HG03196 (cell line): ENCODE measurements at regions not wholly inside any gene's neighbourhood (a gene's known extent, or its start where the extent isn't known, plus 50 kb on each side); places are given as distances from the start of the nearest gene placed in this dataset.

ENCODE experiments used
- ATAC-seq: cut with Tn5 transposase; IDR thresholded peaks from one replicate; pipeline ENCODE4 v1.9.1; 2021; ENCODE audit not compliant: unreplicated experiment

- ATAC-seq = no peak
Measured at GRCh38 chr4:166259081-166259480, 386.0 kb downstream of the TLL1 start.

- ATAC-seq = no peak
Measured at GRCh38 chr4:166274136-166274761, 401.2 kb downstream of the TLL1 start.

- no peak for ATAC-seq
Measured at GRCh38 chr4:166274775-166275174, 401.7 kb downstream of the TLL1 start.

- ATAC-seq = no peak
Measured at GRCh38 chr4:166277401-166277800, 404.4 kb downstream of the TLL1 start.

- no peak for ATAC-seq
Measured at GRCh38 chr4:166277853-166278252, 404.8 kb downstream of the TLL1 start.

GRCh38 chr4:166279261-166279660 lies 406.2 kb downstream of the TLL1 start:
- ATAC-seq = no peak

GRCh38 chr4:166280642-166281041 lies 407.6 kb downstream of the TLL1 start:
- no peak for ATAC-seq

GRCh38 chr4:166282081-166282770 lies 409.2 kb downstream of the TLL1 start:
- no peak for ATAC-seq

GRCh38 chr4:166284221-166284620 lies 411.2 kb downstream of the TLL1 start:
- ATAC-seq = no peak

GRCh38 chr4:166290426-166290825 lies 417.4 kb downstream of the TLL1 start:
- no peak for ATAC-seq

- ATAC-seq = no peak
Measured at GRCh38 chr4:166293556-166293955, 420.5 kb downstream of the TLL1 start.

GRCh38 chr4:166301266-166301665 lies 428.2 kb downstream of the TLL1 start:
- no peak for ATAC-seq

- ATAC-seq = no peak
Measured at GRCh38 chr4:166308647-166309046, 435.6 kb downstream of the TLL1 start.

- no peak for ATAC-seq
Measured at GRCh38 chr4:166309286-166309685, 436.2 kb downstream of the TLL1 start.

- no peak for ATAC-seq
Measured at GRCh38 chr4:166311169-166311568, 438.1 kb downstream of the TLL1 start.

- no peak for ATAC-seq
Measured at GRCh38 chr4:166312166-166312565, 439.1 kb downstream of the TLL1 start.

- ATAC-seq = no peak
Measured at GRCh38 chr4:166314902-166315301, 441.9 kb downstream of the TLL1 start.

GRCh38 chr4:166315721-166316467 lies 442.9 kb downstream of the TLL1 start:
- no peak for ATAC-seq

GRCh38 chr4:166318810-166319525 lies 445.9 kb downstream of the TLL1 start:
- ATAC-seq = no peak

GRCh38 chr4:166323250-166323649 lies 450.2 kb downstream of the TLL1 start:
- no peak for ATAC-seq

- ATAC-seq = no peak
Measured at GRCh38 chr4:166324321-166324720, 451.3 kb downstream of the TLL1 start.
